Uterus (tissue), 2 donors: ENCODE measurements at regions not wholly inside any gene's neighbourhood (a gene's known extent, or its start where the extent isn't known, plus 50 kb on each side); places are given as distances from the start of the nearest gene placed in this dataset.

Experiments used
- CTCF ChIP-seq, 4 experiments: fragments of 200-600 bp in 2 of 4; fragments of 450-650 bp in 2 of 4; sonication (generic) in 2 of 4; IDR thresholded peaks; one replicate each; pipeline ENCODE4 v1.5.1; 2016 to 2019; ENCODE audit warnings: antibody characterized with exemption in 4 of 4, mild to moderate bottlenecking in 2 of 4, moderate library complexity in 1 of 4
- POLR2A ChIP-seq, 2 donors: fragments of 450-650 bp; IDR thresholded peaks; one replicate each; pipeline ENCODE4 v1.6.1; 2016; ENCODE audit warnings: antibody characterized with exemption in 2 of 2, mild to moderate bottlenecking in 1 of 2, moderate library complexity in 1 of 2

GRCh38 chr17:72354071-72354470, 233.3 kb downstream of the SOX9 start:
- TF ChIP-seq CTCF (IDR thresholded peaks at IDR 0.05) (no peak), POLR2A (IDR thresholded peaks at IDR 0.05) (no peak)
